Fibroblast of the aortic adventitia (primary cell): ENCODE measurements at regions not wholly inside any gene's neighbourhood (a gene's known extent, or its start where the extent isn't known, plus 50 kb on each side); places are given as distances from the start of the nearest gene placed in this dataset.

Experiments
- DNase-seq: peaks from one replicate; pipeline ENCODE4 v3.0.0-alpha.2; 2010; ENCODE audit warnings: low read depth
- H3K4me3 ChIP-seq: 2 replicates; pipeline ENCODE4 v1.5.1; 2011; ENCODE audit warnings: low read depth, mild to moderate bottlenecking, control low read depth, low read length, moderate library complexity
- TF ChIP-seq, protein P1 (sequence below): IDR thresholded peaks from 2 replicates; pipeline ENCODE4 v1.5.1; 2011; ENCODE audit warnings: mild to moderate bottlenecking, low read length, control low read depth, inconsistent platforms; ENCODE audit not compliant: insufficient read depth

DNA sequence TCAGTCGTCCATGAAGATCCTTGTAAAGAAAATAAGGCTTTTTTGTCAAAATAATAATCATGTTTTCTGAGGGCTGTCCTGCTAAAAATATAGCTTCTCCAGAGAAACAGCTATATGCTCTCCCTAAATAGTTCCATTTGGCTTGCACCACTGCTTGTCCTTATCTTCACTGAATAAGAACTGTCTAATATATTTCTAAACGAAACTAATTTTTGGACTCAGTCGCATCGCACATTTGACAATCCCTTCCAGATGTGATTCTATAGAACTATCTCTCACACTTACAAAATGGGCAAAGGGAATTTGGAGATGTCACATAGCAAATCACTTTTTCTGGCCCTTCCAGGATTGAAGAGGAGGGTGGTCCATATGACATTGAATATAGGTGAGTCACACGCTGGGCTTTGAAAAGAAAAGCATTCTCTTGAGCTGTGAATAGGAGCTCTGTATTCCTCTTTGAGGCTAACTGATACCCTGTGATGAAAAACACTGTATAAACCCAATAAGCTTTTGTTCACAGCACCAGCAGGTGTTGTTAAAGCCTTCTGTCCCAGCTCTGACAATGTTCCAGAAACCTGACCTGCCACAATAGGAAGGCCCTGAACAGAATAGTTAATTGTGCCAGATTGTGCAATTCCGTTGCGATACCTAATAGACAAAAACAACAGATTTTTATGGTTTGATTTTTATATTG is 1144.2 kb downstream of the ROBO2 start:
- DNase-seq = no peak
- TF ChIP-seq, protein P1, sequence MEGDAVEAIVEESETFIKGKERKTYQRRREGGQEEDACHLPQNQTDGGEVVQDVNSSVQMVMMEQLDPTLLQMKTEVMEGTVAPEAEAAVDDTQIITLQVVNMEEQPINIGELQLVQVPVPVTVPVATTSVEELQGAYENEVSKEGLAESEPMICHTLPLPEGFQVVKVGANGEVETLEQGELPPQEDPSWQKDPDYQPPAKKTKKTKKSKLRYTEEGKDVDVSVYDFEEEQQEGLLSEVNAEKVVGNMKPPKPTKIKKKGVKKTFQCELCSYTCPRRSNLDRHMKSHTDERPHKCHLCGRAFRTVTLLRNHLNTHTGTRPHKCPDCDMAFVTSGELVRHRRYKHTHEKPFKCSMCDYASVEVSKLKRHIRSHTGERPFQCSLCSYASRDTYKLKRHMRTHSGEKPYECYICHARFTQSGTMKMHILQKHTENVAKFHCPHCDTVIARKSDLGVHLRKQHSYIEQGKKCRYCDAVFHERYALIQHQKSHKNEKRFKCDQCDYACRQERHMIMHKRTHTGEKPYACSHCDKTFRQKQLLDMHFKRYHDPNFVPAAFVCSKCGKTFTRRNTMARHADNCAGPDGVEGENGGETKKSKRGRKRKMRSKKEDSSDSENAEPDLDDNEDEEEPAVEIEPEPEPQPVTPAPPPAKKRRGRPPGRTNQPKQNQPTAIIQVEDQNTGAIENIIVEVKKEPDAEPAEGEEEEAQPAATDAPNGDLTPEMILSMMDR = no peak
- H3K4me3 ChIP-seq = no peak overlapping the region

DNA sequence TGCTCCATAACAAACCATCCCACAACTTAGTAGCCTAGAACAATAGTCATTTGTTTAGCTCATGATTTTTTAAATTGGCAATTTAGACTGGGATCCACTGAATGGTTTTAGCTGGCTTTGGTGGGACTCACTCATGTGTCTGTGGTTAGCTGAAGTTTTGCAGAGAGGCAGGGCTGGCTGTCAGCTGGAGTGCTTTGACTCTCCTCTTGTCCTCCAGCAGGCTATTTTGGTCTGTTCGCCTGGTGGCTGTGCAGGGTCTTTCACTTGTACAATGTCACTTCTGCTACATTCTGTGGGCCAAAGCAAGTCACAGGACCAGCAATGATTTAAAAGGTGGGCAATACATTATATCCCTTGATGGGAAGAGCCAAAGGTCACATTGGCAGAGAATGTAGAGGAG is 1146.5 kb downstream of the ROBO2 start:
- no peak overlapping the region for H3K4me3 ChIP-seq
- TF ChIP-seq, protein P1 = no peak
- DNase-seq = no peak

DNA sequence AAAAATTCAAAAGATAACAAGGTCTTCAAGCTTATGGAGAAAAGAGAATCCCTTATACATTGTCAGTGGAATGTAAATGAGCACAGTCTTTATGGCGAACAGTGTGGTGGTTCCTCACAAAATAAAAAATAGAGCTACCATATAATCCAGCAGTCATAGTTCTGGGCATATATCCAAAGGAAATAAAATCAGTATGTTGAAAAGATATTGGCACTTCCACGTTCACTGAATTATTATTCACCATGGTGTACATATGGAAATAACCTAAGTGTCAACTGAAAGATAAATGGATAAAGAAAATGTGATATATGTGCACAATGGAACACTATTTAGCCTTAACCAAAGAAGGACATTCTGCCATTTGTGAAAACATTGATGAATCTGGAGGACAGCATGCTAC is 1161.2 kb downstream of the ROBO2 start:
- TF ChIP-seq, protein P1 = no peak
- DNase-seq = no peak
- no peak overlapping the region for H3K4me3 ChIP-seq

DNA sequence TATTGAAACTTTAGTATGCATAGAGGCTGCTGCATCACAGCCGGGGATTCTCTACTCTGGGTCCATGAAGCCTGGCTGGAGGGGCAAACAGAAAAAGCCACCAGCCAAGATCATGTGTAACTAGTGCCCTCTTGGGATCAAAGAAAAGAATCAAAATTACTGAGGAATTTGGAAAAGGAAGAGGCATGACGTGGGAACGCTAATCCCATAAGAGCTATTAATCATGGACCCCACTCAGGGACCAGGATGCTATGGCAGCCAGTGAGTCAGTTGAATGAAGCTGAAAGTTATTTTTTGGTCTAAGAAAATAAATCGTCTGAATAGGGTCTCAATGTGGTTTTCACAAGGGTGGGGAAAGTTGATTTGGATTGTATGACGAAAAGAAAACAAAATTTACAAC is 1165.1 kb downstream of the ROBO2 start:
- TF ChIP-seq, protein P1 = no peak
- H3K4me3 ChIP-seq = no peak overlapping the region
- peak; percentile 51 for DNase-seq

DNA sequence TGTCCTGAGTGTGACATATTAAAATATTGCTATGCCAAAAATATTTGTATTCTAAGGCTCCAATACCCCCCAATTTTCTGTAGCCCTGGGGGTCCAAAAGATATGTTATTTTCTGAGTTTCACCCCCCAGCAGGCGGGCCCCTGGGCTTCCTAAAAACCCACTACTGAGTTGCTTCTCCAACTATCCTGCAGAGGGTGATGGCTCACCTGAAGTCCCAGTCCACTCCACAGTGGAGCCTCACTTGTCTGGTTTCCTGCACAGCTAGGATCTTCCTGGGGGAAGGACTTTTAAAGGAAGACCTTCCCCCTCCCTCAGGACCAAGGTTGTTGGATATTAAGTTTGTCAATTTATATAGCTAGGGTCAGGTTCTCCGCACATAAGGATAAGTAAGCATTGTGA is 1181.4 kb downstream of the ROBO2 start:
- DNase-seq = no peak
- no peak overlapping the region for H3K4me3 ChIP-seq
- TF ChIP-seq, protein P1 = no peak

DNA sequence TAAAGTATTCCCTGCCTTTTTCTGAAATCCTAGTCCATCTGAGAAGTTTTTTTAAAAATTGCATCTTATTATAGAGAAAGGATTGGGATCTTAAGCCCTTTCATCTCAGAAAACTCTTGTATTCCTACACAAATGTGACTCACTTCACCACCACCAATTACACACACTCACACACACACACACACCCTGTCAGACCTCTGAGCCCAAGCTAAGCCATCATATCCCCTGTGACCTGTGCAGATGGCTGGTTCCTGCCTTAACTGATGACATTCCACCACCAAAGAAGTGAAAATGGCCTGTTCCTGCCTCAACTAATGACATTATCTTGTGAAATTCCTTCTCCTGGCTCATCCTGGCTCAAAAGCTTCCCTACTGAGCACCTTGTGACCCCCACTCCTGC is 1181.9 kb downstream of the ROBO2 start:
- no peak overlapping the region for H3K4me3 ChIP-seq
- TF ChIP-seq, protein P1 = no peak
- no peak for DNase-seq

DNA sequence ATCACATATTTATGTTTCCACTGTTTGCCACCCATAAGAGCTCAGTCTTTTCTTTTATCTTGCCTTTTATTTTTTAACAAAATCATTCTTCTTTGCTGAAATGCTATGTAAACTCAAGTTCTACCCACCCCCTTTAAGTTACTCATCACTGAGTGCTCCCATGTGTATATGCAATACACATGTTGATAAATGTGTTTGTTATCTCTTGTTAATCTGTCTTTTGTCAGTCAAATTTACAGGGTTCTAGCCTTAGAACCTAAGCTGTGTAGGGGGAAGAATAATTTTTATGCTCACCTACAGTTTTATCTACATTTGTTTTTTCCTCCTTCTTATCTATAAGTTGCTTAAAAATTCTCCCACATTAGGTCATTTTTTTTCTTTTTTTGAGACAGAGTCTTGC is 1195.9 kb downstream of the ROBO2 start:
- DNase-seq = no peak
- TF ChIP-seq, protein P1 = no peak
- H3K4me3 ChIP-seq = no peak overlapping the region
